Omental fat pad (tissue), 3 donors: ENCODE measurements at regions not wholly inside any gene's neighbourhood (a gene's known extent, or its start where the extent isn't known, plus 50 kb on each side); places are given as distances from the start of the nearest gene placed in this dataset.

Source experiments
- ATAC-seq: fragments of 150-250 bp; one replicate; pipeline ENCODE4 v1.9.1; 2016; ENCODE audit warnings: mild to moderate bottlenecking, moderate library complexity; ENCODE audit not compliant: low FRiP score
- DNase-seq: peaks from one replicate; pipeline ENCODE4 v3.0.0-alpha.2; 2019; ENCODE audit warnings: low spot score
- CTCF ChIP-seq, 3 donors: fragments of 450-650 bp; IDR thresholded peaks; one replicate each; pipeline ENCODE4 v1.5.1; 2016 to 2017; ENCODE audit warnings: antibody characterized with exemption in 3 of 3, mild to moderate bottlenecking in 3 of 3, moderate library complexity in 2 of 3

- ATAC-seq (no peak), DNase-seq (no peak)
- TF ChIP-seq CTCF (IDR thresholded peaks at IDR 0.05): no peak
These were observed 205.1 kb upstream of the BMPER start for GRCh38 chr7:33700001-33700899.

- ATAC-seq (no peak), DNase-seq (no peak)
- no peak for TF ChIP-seq CTCF (IDR thresholded peaks at IDR 0.05)
These were observed 204.1 kb upstream of the BMPER start for GRCh38 chr7:33701189-33701740.

- DNase-seq (no peak), ATAC-seq (no peak)
- TF ChIP-seq CTCF (IDR thresholded peaks at IDR 0.05): no peak
These were observed 203.4 kb upstream of the BMPER start for GRCh38 chr7:33701927-33702326.

DNA sequence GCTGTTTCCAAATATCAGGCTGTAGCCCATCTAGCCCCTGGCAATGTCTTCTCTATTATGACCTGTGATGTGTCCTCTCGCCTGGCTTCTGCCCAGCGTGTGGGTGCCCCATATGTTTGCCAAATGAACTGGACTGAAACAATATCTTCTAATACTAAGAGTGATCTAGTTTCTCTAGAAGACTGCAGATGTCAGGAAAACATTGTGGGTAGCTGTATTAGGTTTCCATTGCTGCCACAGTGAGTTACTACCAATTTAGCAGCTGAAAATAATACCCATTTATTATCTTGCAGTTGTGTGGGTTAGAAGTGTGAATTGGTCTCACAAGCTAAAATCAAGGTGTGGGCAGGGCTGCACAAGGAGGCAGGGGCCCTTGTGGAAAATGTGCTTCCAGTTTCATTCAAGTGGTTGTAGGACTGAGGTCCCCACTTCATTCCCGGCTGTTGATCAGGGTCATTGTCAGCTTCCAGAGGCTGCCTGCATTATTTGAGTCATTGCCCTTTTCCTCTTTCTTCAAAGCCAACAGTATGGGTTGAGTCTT lies 202.8 kb upstream of the BMPER start:
- ATAC-seq (no peak), DNase-seq (no peak)
- TF ChIP-seq CTCF (IDR thresholded peaks at IDR 0.05): no peak

DNA sequence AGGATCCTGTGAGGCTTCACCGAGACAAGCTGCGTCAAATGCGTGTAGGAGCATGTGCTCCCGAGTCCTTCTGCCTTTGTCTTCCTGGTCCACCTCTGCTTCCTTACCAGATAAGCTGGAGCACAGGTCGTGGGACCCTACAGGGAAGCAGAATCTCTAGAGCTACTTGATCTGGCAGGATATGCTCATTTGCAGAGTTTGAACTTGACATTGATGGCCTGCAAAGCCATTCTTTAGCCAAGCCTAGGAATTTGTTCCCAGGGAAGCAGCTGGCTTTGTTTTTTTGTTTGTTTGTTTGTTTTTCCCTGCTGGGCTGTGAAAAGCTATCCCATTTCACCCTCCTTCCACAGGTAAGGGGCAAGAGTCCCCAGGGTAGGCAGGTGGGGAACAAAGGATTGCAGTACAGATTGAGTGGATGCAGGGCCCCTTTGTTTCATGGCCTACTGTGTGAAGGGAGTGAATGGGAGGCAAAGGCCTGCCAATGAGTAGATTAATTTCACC lies 200.0 kb upstream of the BMPER start:
- TF ChIP-seq CTCF (IDR thresholded peaks at IDR 0.05): no peak
- DNase-seq: no peak
- ATAC-seq: no peak

- ATAC-seq (no peak), DNase-seq (no peak)
- no peak for TF ChIP-seq CTCF (IDR thresholded peaks at IDR 0.05)
These were observed 199.2 kb upstream of the BMPER start for GRCh38 chr7:33706186-33706585.
